ENCODE measurements at regions not wholly inside any gene's neighbourhood (a gene's known extent, or its start where the extent isn't known, plus 50 kb on each side); places are given as distances from the start of the nearest gene placed in this dataset.

DNA sequence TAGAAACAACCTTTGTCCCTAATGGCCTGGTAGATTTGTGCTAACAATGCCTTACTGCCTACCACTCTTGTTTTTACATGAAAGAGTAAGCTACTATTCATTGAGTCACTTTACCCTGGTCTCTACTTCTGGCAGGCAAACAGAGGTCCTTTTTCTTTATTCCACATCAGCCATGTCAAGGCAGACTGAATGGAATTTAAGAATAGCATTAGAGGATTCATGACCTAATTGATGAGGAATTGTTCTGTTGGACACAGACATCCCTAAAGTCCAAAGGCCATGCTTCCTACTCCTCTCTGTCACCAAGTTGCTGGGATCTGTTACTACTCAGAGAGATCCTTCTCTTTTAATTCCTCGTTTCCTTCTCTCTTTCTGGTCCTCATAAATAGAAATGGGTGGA, 229.1 kb upstream of the ZP4 start:
- DNase-seq (ENCODE audit: low spot score) = no peak

DNA sequence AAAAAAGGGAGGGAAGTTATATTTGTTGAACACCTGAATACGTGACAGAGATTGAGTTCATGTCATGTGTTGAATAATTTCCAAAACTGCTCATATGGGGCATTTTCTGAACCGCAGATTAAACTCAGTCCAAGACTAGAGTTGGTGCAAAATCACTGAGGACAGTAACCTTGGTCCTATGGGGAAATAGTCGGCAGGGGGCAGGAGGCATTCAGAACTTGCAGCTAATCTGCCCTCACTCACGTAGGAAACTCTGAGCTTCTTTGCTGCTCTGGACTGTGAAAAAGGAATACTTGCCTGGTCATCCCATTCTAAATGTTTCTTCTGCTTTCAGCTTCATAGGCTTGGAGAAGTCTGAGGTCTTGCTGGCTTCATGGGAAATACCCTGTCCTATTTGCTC, 228.3 kb upstream of the ZP4 start:
- DNase-seq (ENCODE audit: low spot score) = no peak

DNA sequence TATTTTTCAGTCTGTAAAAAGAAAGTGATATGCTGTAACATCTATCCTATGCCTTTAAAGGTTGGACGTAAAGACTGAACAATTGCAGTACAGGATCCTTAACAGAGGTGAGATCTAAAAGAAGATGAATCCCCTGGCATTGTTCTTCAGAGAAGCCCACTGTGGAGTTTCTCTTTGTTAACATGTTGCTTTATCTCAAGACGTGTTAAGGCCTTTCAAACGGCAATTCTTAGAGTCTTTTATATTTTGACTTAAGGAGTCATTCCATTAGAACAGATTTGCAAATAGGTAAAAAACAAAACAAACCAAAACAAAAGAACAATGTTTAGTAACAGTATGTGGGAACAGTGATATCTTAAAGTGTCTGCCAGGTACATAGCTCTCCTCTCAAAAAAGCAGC, 225.1 kb upstream of the ZP4 start:
- no peak for DNase-seq (ENCODE audit: low spot score)

DNA sequence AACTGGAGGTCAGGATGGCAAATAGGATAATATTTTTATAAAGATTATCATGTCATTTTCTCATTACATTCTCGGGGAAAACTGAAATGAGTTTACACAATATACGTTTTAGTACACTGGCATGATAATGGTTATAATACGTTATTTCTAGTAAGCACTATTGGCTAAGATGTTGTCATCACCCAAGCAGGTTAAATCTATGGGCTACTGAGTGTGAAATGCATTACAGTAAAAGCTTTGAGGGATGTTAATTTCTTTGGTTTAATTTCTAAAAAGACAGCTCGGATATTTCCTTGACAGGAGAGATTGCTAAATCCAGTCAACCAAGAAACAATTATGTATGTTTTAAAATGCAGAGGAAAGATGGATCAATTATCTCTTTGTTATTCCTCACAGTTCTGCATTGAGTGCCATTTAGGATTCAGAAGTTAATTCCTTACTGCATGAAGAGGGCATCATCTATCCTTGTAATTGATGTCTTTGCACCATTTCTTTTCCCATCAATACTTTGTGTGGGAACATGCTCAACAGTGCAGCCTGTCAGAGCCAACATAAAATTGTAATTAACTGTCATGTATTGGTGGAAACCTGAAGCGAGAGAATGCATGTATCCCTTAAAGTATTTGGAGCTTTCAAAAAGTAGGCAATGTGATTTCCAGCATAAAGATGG, 222.4 kb upstream of the ZP4 start:
- no peak for DNase-seq (ENCODE audit: low spot score)

DNA sequence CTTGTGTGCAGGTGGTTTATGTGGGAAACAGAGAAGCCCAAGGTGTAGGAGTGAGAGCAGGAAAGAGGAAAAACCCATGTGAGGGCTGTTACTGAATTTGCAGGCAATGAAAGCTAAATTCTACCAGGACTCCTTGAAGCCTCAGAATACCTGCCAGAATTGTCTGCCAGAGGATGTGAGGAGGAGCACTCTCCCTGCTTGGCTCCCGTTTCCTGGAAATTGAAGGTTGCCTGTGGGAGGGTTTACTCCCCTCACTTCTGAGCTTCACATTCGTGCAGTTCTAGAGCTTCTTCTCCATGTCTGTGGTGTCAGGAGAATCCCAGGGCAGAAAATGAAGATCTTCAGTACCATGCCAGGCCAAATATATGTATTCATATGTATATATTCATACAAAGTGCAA, 220.8 kb upstream of the ZP4 start:
- no peak for DNase-seq (ENCODE audit: low spot score)

DNA sequence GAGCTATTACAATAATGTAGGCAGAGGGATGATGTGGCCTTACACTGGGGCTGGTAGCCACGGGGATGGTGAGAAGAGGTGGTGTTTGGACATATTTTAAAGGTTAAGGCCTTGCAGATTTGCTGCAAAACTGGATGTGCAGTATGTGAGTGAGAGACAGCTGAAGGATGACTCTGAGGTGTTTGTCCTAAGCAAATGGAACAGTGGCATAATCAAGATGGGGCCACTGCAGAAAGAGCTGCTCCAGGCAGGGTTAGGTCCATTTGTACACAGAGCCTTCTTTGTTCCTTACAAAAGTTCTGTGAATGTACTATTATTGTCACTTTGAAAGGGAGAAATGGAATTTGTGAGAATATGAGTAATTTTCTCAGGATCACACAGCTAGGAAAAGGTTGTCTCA, 220.4 kb upstream of the ZP4 start:
- DNase-seq (ENCODE audit: low spot score) = no peak

DNA sequence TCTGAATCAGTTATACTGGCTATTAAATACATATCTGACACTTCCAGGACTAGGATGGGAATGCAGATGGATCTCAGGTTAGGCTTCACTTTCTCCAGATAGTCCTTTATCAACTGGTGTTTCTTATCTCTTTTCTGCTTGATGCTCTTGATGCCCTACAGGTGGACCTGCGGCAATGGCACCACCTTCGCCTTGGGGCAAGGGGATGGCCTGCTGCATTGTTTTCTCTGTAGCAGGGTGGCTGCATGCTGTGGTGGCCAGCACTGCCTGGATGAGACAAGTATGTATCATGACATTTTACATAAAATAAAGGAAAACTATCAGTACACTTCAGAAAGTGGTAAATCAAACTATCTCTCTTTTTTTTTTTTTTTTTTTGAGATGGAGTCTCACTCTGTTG, 217.7 kb upstream of the ZP4 start:
- DNase-seq (ENCODE audit: low spot score) = no peak

DNA sequence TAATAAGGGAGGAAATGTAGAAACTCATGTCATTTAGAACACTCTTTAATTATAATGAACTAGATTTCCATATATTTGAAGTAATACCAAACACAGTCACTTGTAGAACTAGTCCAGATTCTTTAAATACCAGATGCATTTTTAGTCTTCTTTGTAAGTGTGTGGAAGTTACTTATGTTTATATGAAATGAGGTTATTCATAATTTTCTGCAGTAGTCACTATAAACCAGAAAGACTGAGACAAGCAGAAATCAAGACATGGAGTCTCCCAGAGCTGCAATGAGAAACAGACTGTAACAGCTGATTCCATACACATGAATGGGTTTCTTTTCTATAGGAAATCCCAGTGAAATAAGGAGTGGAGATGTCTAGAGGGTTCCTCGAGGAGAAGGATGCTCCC, 216.6 kb upstream of the ZP4 start:
- no peak for DNase-seq (ENCODE audit: low spot score)

DNA sequence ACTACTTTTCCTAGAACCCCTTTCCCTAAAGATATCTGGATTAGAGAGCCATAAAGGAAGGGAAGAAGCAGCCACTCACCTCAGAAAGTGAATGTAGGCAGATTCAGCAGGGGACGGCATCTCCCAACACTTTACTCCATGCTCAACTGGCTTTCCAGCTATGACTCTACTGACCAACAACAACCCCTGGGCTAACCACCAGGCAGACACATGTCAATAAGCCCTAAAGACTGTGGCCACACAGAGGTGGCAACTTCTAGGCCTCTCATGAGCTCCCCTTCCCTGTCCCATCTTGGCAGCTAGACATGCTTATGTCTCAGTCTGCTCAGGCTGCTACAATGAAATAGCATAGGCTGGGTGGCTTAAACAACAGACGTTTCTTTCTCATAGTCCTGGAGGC, 214.0 kb upstream of the ZP4 start:
- DNase-seq (ENCODE audit: low spot score) = no peak

DNA sequence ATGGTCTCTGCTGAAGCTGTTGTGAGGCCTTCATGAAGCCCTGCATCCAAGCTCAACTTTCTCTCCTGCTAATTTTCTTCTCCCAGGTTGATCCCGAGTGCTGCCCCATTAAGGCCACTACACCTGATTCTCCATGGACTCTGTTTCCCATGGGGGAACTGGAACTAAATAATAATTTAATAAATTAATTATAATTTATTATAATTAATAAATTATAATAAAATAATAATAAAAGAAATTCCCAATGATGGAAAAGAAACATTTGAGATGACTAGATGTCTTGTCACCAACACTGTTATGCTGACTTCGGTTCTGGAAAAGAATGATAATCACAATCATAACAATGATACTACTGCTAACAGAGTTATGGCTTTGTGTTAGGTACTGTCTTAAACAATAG, 211.2 kb upstream of the ZP4 start:
- no peak for DNase-seq (ENCODE audit: low spot score)

DNA sequence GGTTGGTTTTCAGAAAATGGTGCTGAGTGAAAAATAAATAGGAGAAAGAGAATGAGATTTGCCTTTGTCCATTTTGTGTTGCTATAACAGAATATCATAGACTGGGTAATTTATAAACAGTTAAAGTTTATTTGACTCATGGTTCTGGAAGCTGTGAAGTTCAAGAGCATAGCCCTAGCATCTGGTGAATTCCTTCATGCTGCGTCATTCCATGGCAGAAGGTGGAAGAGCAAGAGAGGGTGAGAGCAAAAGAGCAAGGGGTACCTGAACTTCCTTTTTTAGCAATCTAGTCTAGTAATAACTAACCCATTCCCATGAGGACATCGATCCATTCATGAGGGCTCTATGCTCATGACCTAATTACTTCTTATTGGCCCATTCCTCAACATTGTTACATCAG, 209.1 kb upstream of the ZP4 start:
- DNase-seq (ENCODE audit: low spot score) = no peak

DNA sequence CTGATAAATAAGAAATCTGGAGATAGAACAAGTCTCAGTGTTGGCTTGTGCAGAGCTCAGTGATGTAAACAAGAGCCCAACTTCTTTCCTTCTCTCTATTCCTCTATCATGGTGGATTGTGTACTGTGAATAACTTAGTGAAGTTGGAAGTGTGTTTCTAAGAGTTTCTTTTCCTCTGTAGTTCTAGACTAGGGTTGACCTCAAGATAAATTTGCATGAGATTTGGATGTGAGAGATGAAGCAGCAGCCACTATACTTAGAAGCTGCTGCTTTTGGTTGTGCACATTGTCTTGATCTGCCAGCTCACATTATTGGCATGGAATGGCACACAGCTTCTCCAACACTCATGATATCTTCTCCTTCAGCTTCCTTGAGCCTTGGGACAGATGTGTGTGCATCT, 198.9 kb upstream of the ZP4 start:
- DNase-seq (ENCODE audit: low spot score) = no peak

DNA sequence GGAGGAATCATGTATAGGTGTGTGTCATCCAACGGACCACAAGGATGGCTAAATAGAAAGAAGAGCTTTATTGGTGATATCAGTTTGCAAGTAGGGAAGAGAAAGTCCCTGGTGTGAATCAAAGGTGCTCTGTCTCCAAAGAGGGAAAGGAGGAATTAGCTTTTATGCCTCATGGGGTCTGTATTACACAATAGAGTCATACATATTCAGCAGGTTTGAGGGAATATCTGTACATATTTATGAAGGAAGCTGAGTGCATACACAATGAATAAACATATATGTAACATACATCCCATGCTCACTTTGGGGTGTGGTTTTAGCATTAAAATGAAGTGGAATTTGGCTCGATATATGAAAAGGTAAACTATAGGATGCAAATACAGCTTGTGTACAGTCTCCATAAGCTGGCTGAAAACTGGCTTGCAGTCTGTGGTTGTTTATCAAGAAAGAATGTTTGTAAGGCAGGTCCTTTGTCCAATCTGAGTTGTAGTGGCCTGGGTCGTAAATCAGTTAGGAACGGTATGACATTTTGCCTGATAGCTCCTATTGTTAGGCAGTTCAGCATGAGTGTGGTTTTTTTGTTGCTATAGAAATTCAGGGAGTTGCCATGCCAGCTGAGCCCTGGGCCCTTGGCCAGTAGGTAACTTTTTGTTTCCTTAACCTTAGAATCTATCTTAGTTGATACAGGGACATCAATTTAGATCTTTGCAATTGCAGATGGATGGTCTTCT, 198.0 kb upstream of the ZP4 start:
- no peak for DNase-seq (ENCODE audit: low spot score)

DNA sequence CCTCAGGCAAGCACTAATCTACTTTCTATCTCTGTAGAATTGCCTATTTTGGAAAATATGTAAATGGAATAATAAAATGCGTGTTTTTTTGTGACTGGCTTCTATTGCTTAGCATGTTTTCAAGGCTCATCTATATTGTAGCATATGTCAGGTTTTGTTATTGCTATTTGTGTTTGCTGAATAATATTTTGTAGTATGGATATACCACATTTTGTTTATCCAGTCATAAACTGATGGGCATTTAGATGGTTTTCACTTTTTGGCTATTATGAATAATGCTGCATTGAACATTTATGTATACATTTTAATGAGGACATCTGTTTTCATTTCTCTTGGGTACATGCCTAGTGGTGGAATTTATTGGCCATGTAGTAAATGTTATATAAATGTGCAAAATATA, 183.3 kb upstream of the ZP4 start:
- no peak for DNase-seq (ENCODE audit: low spot score)

DNA sequence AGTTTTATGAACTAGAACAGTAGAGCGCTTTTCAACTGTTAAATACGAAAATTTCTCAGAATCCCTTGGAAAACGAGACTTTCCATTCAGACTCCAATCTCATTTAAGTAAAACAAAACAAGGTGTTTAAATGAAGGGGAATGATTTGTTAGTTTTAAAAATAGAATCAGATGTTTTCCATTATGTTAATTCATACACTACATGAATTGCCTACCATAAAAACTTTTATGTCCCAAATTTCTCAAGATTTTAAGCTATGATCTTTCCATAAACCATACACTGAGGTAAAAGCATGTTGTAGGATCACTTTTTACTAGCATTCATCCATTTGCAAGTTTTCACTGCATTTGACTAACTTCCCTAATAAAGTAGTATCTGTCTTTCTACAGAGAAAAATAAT, 180.3 kb upstream of the ZP4 start:
- DNase-seq (ENCODE audit: low spot score) = no peak

DNA sequence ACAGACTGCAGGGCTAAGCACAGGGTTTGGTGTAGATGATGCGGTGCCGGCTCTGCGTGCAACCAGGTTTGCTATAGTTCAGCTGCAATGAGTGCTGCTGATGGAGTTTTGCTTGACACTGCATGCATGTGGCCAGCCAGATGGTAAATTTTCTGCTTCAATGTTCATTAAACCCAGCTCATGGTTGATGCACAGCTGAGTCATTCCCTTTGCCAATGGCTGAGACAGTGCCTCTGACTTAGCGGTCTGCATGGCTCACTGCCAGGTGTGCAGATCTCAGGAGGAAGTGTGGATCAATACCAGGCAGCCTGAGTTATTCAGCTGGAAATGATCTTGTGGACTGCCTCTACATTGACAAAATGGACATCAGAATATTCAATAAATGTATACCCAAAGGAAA, 172.7 kb upstream of the ZP4 start:
- DNase-seq (ENCODE audit: low spot score) = peak; percentile 72

DNA sequence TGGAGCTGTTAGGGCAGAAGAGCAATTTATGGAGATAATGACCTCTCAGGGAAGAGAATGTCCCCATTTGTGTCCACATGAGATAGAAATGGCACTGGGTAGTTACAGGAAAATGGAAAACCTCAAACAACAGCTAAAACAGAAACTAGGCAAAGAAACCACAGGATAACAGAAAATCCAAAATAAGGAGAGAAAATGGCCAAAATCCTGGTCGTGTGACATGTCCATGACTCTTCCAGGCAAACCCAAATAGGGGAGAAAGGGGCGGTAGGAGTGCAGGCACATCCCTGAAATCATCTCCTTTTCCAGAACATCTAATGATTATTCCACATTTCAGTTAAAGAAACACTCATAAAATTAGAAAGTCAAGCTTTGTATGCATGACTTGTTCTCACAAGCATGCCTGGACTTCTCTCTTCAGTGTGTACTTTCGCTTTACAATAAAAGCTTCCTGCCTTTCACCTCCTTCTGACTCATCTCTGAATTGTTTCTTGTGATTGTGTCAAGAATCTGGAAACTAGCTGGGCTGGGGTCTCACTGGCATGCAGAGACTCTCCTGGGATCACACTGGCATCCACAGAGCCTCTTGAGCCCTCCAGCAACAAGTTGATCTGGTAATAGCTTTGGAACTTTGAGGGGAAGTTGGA, 171.4 kb upstream of the ZP4 start:
- DNase-seq (ENCODE audit: low spot score) = no peak

DNA sequence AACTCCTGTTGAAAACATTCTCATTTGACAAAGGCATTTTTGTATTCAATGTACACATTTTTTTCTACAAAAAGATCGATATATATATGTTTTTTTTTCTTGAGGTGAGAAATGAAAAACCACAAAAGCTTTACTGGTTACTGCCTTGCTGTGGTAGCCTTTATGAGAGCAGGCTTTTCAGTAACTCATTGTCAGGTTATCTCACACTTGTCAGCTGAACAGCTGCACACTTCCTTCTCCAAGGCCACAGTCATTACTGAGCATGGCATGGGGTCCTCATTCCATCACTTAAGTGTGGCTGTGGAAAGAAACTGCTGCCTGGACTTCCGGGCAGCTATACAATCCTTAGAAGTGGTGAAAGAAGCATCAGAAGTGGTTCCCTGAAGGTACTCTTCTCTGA, 169.3 kb upstream of the ZP4 start:
- DNase-seq (ENCODE audit: low spot score) = no peak

DNA sequence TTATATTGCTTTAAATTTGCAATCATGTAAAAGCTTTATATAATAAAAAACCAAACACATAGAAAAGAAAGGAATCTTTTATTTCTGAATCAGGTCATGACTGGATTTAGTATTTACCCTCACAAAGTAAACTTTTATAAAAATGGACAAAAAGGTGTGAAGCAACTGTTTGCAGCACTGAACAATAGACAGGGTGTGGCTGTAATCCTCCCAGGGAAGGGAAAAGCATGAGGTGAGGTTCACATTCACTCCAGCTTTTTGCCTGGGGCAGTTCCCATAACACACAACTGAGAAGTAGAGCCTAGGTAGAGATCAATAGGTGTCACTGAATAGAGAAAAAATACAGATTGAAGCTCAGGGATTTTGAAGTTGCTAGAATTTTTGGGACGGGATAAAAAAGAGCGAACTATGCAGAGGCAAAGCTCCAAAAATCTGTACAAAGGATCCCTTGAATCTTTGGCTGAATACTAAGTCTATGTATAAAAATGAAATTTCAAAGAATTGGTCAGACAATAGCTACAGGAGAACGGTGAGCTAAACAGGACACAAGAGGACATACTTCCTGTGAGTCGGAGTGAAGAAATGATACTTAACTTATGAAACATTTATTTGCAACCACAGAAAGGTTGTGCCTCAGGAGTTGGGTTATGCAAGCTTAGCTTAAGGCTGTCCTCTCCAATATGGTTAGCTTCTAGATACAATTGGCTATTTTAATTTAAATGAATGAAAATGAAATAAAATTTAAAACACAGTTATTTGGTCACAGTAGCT, 162.0 kb upstream of the ZP4 start:
- DNase-seq (ENCODE audit: low spot score) = no peak

DNA sequence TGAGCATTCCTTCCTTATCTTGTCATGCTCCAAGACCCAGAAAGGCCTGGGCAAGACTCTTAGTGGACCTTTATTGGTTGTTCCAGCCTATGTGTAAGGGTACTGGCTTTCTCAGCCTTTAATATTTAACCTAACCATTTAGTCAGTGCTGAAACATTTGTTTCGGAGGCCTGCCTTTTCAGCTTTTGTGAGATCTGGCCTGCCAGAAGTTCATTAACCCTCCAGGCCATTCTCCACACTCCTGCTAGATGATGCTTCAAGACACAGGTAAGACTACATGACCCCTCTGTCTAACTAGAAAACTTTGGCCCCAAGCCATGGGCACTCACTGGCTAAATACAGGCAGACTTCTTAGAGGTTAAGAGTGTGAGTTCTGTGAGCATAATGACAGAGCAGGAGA, 138.4 kb upstream of the ZP4 start:
- no peak for DNase-seq (ENCODE audit: low spot score)

DNA sequence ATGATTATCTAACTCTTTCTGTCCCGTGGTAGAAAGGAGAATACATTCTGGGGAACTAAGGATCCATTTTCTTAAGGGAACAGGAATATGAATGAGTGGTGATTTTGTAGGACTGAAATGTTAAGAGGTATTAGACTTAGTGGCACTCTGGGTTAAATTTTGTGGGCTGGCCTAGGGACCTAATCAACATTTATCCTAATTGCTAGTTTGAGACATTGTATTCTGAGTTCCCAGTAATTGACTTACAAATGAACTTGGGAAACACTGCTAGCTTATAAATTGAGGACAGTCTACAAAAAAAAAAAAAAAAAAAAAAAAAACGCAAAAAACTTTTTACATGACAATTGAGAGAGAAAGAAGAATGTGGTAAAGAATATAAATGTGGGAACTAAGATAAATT, 136.6 kb upstream of the ZP4 start:
- no peak for DNase-seq (ENCODE audit: low spot score)

DNA sequence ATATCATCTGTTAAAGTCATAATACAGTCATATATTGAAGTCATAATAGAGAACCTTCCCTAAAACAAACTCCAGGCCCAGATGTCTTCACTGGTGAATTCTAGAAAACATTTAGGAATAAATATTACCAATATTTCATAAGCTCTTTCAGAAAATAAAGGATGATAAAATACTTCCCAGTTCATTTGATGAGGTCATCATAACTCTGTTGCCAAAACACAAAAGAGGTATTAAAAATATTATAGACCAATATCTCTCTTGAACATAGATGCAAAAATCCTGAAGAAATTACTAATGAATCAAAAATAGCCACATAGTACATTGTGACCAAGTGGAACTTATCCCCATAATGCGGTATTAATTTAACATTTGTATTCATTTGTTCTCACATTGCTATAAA, 132.4 kb upstream of the ZP4 start:
- DNase-seq (ENCODE audit: low spot score) = no peak

DNA sequence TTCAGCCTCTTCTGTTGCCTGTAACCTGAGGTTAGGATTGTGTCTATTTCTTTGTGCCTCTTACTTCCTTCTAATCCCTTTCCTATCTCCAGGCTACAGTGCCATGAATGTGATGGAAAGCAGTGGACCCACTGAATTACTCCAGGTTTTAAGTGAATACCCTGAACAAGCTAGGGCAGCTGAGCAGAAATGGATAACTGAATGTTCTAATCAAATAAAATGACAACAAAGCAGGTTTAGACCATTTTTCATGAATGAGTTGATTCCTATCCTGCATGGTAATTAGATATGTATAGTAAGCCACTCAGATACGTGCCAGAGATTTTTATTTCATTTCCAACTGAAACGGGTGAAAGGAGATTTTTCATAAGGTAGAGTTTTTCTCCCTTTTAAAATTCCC, 127.5 kb upstream of the ZP4 start:
- no peak for DNase-seq (ENCODE audit: low spot score)

All from mucosa of gallbladder (tissue), 1 donor.